Activated T-helper 2 cell treated with anti-CD3 and anti-CD28 coated beads, Interferon-gamma antibody, Interleukin-2, Interleukin-4, amounts not matched to agents 10 μg/mL and 5 μg/mL and 100 μg/mL, durations not matched to agents 14 hours and 24 hours and 36 hours (primary cell): ENCODE measurements at regions not wholly inside any gene's neighbourhood (a gene's known extent, or its start where the extent isn't known, plus 50 kb on each side); places are given as distances from the start of the nearest gene placed in this dataset.

ENCODE experiments used
- DNase-seq: peaks from one replicate; pipeline ENCODE4 v3.0.0; 2021; ENCODE audit warnings: low spot score
- H3K27ac Mint-ChIP-seq: one replicate; pipeline ENCODE4 v1.8.0; 2021; ENCODE audit warnings: mixed read lengths
- H3K27me3 Mint-ChIP-seq: one replicate; pipeline ENCODE4 v1.8.0; 2021; ENCODE audit warnings: low read depth, mixed read lengths
- H3K36me3 Mint-ChIP-seq: one replicate; pipeline ENCODE4 v1.8.0; 2021; ENCODE audit warnings: low read depth, mixed read lengths
- H3K4me1 Mint-ChIP-seq: one replicate; pipeline ENCODE4 v1.8.0; 2021; ENCODE audit warnings: low read depth, mixed read lengths
- H3K4me3 Mint-ChIP-seq: one replicate; pipeline ENCODE4 v1.8.0; 2021; ENCODE audit warnings: low read depth, mild to moderate bottlenecking, moderate library complexity, mixed read lengths
- H3K9me3 Mint-ChIP-seq: one replicate; pipeline ENCODE4 v1.8.0; 2021; ENCODE audit warnings: mixed read lengths
- intact Hi-C: fragments of 100-400 bp; cut with micrococcal nuclease; formaldehyde crosslinking; loops from one replicate; pipeline ENCODE4 v1.15.1; 2023

DNA sequence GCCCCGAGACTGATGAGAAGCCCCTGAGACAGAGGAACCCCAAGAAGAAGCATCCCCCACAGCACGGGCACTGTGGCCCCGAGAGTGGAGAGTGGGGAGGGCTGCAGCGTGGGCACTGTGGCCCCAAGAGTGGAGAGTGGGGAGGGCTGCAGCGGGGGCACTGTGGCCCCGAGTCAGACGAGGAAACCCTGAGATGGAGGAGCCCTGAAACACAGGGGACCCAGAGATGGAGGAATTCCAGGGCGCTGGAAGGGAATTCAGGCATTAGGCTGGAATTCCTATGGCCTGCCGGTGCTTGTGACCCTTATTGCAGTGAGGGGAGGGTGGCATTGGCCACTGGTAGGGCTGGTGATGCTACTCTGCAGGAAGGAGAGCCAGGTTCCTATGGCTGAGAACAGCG is 168.6 kb upstream of the SHH start:
- DNase-seq = no peak
- H3K36me3 Mint-ChIP-seq = no peaks in the 10 kb centered on the region
- H3K4me3 Mint-ChIP-seq = no peak overlapping the region
- H3K4me1 Mint-ChIP-seq = no peaks in the 10 kb centered on the region
- intact Hi-C loops = no loop called here
- no peaks in the 10 kb centered on the region for H3K9me3 Mint-ChIP-seq
- H3K27me3 Mint-ChIP-seq = peaks cover 8% of the 10 kb centered on the region
- H3K27ac Mint-ChIP-seq = no peak overlapping the region

DNA sequence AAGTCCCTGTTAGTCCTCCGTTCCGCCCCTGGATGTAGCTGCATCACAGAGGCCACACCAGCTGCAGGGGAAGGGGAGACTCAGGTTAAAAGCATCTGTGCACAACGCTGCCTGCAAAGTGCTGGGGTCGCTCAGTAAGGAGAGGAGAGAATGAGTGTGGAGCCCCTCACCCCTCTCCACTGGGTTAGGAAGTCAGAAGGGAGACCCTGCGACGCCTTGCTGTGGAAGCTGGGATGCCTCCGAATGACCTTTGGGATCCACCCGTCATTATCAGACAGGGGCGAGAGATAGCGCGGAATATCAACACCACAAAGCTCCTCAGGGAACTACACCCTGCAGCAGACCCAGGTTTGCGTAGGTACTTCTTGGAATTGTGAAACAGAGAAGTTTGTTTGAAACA is 167.7 kb upstream of the SHH start:
- Mint-ChIP-seq H3K4me1 (no peaks in the 10 kb centered on the region), H3K27ac (no peak overlapping the region), H3K9me3 (no peaks in the 10 kb centered on the region), H3K27me3 (peaks cover 14% of the 10 kb centered on the region), H3K4me3 (no peak overlapping the region), H3K36me3 (no peaks in the 10 kb centered on the region)
- intact Hi-C loops = no loop called here
- no peak for DNase-seq

DNA sequence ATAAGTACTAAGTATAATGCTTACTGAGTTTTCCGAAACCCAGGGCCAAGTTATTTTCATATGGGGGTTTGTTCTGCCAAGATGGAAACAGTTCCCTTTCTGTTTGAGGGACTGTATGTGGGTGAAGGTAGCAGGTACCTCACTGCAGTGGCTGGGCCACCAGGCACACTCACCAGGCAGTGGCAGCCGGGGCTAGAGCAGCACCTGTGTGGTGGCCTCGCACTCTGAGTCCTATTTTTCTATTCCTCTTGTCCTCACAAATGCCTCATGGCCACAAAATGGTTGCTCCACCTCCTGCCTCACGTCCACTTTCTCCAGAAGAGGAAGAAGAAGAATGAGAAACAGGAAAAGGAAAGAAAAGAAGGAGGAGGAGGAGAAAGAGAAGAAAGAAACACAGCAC is 167.3 kb upstream of the SHH start:
- H3K9me3 Mint-ChIP-seq = no peaks in the 10 kb centered on the region
- no peak for DNase-seq
- no peak overlapping the region for H3K27ac Mint-ChIP-seq
- no peak overlapping the region for H3K4me3 Mint-ChIP-seq
- H3K27me3 Mint-ChIP-seq = peaks cover 14% of the 10 kb centered on the region
- no peaks in the 10 kb centered on the region for H3K4me1 Mint-ChIP-seq
- H3K36me3 Mint-ChIP-seq = no peaks in the 10 kb centered on the region
- intact Hi-C loops = no loop called here

DNA sequence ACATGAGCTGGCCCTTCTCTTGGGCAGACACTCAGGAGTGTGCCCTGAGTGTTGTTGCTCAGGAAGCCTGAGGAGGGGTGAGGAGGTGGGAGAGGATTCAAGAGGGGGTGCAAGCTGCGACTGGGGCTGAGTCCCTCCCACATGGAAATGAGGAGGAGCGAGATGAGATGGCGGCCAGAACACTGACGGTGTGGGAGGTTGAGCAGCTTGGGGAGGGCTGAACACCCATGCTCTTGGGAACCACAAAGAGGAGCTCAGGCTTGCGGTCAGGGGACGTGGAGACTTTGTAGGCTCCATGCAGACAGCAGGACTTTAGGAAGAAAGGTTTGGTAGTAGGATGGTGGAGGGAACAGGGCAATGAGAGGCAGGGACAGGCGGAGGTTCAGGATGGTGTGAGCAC is 163.2 kb upstream of the SHH start:
- no peaks in the 10 kb centered on the region for H3K9me3 Mint-ChIP-seq
- peaks cover 19% of the 10 kb centered on the region for H3K27me3 Mint-ChIP-seq
- H3K4me1 Mint-ChIP-seq = peaks cover 1% of the 10 kb centered on the region
- no peaks in the 10 kb centered on the region for H3K36me3 Mint-ChIP-seq
- H3K4me3 Mint-ChIP-seq = no peak overlapping the region
- DNase-seq = no peak
- no peak overlapping the region for H3K27ac Mint-ChIP-seq
- intact Hi-C loops = no loop called here

DNA sequence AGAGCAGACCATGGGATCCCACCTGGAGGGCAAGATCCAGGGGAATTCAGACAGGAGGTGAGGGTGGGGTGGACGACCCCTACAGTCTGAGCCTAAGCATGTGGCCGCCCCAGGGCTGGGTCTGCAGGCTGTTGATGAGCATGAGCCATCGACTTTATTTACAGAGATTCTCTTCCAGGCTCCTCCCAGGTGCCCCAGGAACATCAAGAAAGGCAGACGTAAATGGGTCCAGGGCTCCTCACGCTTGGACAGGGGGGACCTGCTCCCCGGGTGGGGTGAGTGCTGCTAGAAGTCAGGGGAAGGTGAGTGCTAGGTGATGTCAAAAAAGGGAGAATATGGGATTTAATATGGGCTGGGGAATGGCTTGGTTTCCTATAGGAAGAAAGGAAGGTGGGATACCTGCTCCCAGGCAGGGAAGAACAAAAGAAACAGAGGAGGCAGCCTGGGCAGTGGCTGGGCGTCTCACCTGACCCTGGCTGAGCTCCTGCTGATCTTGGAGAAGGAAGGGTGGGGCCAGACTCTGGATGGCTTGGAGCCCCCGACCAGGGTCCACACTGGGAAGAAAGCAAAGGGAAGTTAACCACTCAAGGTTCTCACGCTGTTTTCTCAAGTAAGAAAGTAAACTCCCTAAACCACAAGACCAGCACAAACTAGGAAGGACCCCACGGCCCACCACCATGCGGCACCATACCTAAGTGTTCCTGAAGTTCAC is 162.1 kb upstream of the SHH start:
- no peak overlapping the region for H3K4me3 Mint-ChIP-seq
- no peaks in the 10 kb centered on the region for H3K9me3 Mint-ChIP-seq
- H3K27ac Mint-ChIP-seq = no peak overlapping the region
- no peak for DNase-seq
- peaks cover 1% of the 10 kb centered on the region for H3K4me1 Mint-ChIP-seq
- no peaks in the 10 kb centered on the region for H3K36me3 Mint-ChIP-seq
- H3K27me3 Mint-ChIP-seq = peaks cover 19% of the 10 kb centered on the region
- intact Hi-C loops = no loop called here

DNA sequence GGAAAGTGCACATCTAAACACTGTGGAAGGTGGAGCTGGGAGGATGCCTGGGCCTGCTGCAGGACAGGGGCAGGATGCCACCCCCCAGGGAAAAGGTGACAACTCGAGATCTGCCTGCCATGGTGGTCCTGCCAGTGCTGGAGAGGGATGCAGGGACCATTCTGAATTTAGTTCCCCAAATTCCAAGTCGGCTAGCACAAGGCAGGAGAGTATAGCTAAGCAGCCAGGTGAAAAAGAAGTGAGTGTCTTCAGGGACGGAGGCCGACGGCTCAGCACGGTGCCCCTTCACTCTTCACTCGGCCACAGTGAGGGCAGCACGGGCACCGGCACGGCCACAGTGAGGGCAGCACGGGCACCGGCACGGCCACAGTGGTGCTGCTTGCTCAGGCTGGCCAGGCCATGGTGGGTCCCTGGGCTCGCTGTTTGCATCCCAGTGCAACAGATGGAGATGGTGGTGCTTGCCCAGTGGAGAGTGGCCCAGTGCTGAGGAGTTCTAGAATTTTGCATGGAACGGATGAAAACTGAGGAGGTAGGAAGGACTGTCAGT is 161.3 kb upstream of the SHH start:
- no peak for DNase-seq
- no peaks in the 10 kb centered on the region for H3K36me3 Mint-ChIP-seq
- peaks cover 1% of the 10 kb centered on the region for H3K4me1 Mint-ChIP-seq
- H3K27ac Mint-ChIP-seq = no peak overlapping the region
- intact Hi-C loops = no loop called here
- H3K4me3 Mint-ChIP-seq = no peak overlapping the region
- no peaks in the 10 kb centered on the region for H3K9me3 Mint-ChIP-seq
- peaks cover 14% of the 10 kb centered on the region for H3K27me3 Mint-ChIP-seq

DNA sequence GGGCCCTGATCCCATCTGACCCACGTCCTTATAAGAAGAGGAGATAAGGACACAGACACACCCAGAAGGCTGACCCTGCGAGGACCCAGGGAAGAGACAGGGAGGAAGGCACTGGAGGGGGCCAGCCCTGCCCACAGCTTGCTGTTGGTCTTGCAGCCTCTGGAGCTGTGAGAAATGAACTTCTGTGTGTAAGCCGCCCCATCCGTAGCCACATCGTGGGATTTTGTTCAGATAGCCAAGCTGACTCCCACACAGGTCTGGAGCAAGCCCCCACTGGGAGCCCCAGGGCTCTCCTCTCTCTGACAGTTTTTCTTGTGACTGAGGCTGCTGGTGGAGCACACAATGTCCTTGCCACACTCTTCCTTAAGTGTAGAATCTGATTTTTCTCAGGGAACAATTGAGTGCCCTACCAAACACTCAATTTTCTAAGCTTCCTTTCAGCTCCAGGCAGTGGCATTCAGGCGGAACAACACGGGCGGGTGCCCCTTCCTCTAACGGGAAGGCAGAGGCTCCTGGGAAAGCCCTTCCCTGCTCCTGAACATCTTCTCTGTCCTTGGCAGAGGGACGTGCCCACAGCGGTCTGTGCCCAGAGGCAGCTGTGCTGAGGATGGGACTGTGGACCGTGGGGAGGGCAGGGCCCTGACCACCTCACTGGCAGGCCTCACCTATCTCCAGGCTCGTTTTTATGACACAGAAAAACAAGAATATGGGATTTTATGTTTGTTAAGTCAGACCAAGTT is 160.6 kb upstream of the SHH start:
- DNase-seq = no peak
- Mint-ChIP-seq H3K9me3 (no peaks in the 10 kb centered on the region), H3K4me3 (no peak overlapping the region), H3K36me3 (no peaks in the 10 kb centered on the region), H3K4me1 (peaks cover 1% of the 10 kb centered on the region), H3K27ac (no peak overlapping the region), H3K27me3 (peaks cover 15% of the 10 kb centered on the region)
- intact Hi-C loops = no loop called here

DNA sequence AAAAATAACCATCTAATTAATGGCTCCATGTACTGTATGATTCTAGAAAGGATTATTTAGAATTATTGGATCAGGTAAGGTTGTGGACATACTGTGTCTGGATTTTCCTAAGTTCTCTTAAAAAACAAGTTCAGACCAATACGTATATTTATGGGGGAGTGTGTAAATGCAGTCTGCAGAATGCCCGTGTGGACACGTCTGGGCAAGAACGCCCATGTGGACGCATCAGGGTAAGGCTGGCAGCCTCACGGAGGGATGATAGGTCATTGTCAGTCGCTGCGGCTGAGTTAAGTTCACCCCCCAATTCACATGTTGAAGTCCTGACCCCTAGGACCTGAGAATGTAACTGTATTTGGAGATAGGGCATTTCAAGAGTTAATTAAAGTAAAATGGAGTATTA is 160.0 kb upstream of the SHH start:
- Mint-ChIP-seq H3K4me3 (no peak overlapping the region), H3K27ac (no peak overlapping the region), H3K36me3 (no peaks in the 10 kb centered on the region), H3K9me3 (no peaks in the 10 kb centered on the region), H3K27me3 (peaks cover 18% of the 10 kb centered on the region), H3K4me1 (peaks cover 1% of the 10 kb centered on the region)
- intact Hi-C loops = no loop called here
- no peak for DNase-seq

DNA sequence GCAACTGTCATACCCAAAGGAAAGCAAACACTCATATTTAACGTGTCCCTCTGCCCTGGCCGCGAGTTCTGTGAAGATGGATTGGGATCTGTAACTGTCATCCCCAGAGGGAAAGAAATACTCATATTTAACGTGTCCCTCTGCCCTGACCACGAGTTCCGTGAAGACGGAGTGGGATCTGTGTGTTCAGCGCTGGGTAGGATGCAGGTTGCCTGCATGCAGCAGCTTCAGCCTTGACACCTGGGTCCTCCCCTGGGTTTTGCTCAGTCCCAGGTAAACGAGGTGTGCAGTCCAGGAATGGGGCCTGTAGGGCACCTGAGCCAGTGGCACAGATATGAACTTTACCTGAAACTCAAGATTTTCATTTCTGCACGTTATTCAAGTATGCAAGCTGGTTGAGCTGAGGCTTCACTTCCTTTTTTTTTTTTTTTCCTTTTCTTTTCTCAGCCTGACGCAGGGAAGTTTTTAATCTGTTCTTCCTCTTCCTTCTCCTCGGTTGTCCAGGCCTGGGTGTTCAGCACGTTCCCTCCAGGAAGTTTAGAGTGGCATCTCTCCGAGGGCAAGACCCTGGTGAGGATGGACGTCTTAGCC is 159.0 kb upstream of the SHH start:
- H3K27ac Mint-ChIP-seq = no peak overlapping the region
- peaks cover 1% of the 10 kb centered on the region for H3K4me1 Mint-ChIP-seq
- H3K9me3 Mint-ChIP-seq = no peaks in the 10 kb centered on the region
- intact Hi-C loops = no loop called here
- no peaks in the 10 kb centered on the region for H3K36me3 Mint-ChIP-seq
- peaks cover 16% of the 10 kb centered on the region for H3K27me3 Mint-ChIP-seq
- no peak overlapping the region for H3K4me3 Mint-ChIP-seq
- no peak for DNase-seq

DNA sequence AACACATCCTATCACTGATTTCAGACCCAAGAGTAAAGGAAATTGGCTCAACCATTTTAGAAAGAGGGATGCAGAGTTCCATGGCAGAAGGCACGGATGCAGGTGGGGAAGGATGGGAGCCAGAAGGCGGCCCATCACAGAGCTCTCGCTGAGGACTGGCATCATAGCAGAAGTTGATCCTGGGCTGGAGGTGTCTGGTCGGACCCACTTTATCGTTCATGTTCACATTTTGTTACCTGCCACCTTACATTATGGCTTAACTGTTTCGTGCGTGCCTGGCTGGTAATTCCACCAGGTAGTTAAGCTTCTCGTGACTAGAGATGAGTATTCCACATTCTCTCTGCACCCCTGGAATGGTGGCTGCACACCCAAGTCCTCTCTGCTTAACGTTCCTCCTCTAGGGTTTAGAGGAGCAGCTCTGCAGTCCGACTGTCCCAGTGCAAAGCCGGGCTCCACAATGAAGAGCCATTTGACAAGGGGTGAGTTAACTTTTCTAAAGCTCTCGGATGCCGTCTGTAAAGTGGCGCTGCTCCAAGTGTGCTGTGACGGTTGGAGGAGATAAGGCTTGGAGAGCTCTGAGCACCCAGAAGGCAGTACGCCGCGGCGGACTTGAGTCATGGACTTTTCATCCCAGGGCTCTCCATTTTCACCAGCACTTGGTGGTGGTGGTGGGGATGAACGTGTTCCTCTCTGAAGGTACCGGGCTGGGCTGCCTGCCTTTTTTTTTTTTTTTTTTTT is 157.1 kb upstream of the SHH start:
- no peak overlapping the region for H3K27ac Mint-ChIP-seq
- H3K36me3 Mint-ChIP-seq = no peaks in the 10 kb centered on the region
- H3K27me3 Mint-ChIP-seq = peaks cover 15% of the 10 kb centered on the region
- no peaks in the 10 kb centered on the region for H3K9me3 Mint-ChIP-seq
- DNase-seq = no peak
- intact Hi-C loops = no loop called here
- no peak overlapping the region for H3K4me3 Mint-ChIP-seq
- peaks cover 6% of the 10 kb centered on the region for H3K4me1 Mint-ChIP-seq

DNA sequence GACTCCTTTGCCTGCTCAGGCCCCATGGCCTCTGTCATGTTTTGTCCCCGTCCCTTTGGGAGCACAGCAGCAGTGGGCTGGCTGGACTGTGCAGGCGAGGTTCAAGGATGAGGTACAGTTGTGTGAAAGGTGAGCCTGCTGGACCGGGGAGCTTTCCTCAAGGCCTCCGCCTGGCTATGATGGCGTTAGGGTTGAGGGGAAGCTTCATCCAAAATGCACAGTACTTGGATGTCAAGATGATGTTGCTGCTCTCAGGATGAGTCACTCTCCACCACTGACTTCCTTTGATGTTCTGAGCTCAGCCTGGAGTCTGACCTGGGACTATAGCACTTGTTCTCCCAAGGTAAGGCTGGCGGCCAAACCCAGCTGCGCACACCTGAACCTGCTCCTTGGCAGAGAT is 152.7 kb upstream of the SHH start:
- no peaks in the 10 kb centered on the region for H3K36me3 Mint-ChIP-seq
- intact Hi-C loops = no loop called here
- no peak for DNase-seq
- peaks cover 15% of the 10 kb centered on the region for H3K27me3 Mint-ChIP-seq
- no peak overlapping the region for H3K27ac Mint-ChIP-seq
- H3K9me3 Mint-ChIP-seq = no peaks in the 10 kb centered on the region
- no peak overlapping the region for H3K4me3 Mint-ChIP-seq
- H3K4me1 Mint-ChIP-seq = peaks cover 21% of the 10 kb centered on the region

DNA sequence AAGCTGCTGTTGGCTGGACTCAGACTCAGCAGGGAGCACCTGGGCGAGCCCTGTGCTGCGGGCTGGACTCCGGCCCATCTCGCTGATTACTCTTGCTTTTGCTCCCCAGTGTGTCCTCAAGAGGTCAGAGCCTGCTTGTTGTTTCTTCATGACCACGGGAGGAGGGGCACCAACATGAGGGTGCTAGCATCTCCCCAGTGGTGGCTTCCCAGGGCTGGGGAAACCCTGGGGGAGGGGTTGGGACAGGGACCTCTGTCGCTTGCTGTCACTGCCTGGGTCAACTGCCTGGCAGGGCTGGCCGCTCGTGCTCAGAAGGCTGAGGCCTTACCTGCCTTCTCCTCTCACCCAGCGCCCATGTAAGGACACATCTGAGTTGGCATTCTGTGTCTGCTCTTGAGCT is 152.3 kb upstream of the SHH start:
- intact Hi-C loops = loop anchor here (5.0 kb wide), 1 partner anchor 667 kb away; the partner anchor contains the start of gene INSIG1

More for the DNA sequence above, 152.3 kb upstream of the SHH start:
- Mint-ChIP-seq H3K36me3 (no peaks in the 10 kb centered on the region), H3K4me3 (no peak overlapping the region), H3K4me1 (peaks cover 21% of the 10 kb centered on the region), H3K27ac (no peak overlapping the region), H3K27me3 (peaks cover 15% of the 10 kb centered on the region), H3K9me3 (no peaks in the 10 kb centered on the region)
- DNase-seq = no peak
